Keratinocyte (primary cell): ENCODE measurements at regions not wholly inside any gene's neighbourhood (a gene's known extent, or its start where the extent isn't known, plus 50 kb on each side); places are given as distances from the start of the nearest gene placed in this dataset.

ENCODE experiments used
- EZH2 ChIP-seq: IDR thresholded peaks from one replicate; pipeline ENCODE4 v1.6.1; 2012; ENCODE audit warnings: inconsistent platforms, mild to moderate bottlenecking, low read length, moderate library complexity
- TF ChIP-seq, protein P1 (sequence below), 3 experiments: IDR thresholded peaks in 1 of 3; conservative IDR thresholded peaks in 1 of 3; optimal IDR thresholded peaks in 1 of 3; 2 replicates in 2 of 3; 3 replicates in 1 of 3; pipeline versions ENCODE3 to v1.5.1; 2011; ENCODE audit warnings: low read length in 3 of 3, mild to moderate bottlenecking in 3 of 3, moderate library complexity in 2 of 3, control low read depth in 1 of 3, inconsistent platforms in 1 of 3; ENCODE audit not compliant: insufficient read depth in 2 of 3; ENCODE audit errors: extremely low read depth in 1 of 3

- TF ChIP-seq, protein P1, sequence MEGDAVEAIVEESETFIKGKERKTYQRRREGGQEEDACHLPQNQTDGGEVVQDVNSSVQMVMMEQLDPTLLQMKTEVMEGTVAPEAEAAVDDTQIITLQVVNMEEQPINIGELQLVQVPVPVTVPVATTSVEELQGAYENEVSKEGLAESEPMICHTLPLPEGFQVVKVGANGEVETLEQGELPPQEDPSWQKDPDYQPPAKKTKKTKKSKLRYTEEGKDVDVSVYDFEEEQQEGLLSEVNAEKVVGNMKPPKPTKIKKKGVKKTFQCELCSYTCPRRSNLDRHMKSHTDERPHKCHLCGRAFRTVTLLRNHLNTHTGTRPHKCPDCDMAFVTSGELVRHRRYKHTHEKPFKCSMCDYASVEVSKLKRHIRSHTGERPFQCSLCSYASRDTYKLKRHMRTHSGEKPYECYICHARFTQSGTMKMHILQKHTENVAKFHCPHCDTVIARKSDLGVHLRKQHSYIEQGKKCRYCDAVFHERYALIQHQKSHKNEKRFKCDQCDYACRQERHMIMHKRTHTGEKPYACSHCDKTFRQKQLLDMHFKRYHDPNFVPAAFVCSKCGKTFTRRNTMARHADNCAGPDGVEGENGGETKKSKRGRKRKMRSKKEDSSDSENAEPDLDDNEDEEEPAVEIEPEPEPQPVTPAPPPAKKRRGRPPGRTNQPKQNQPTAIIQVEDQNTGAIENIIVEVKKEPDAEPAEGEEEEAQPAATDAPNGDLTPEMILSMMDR (optimal IDR thresholded peaks at IDR 0.05 in 1 of 3, IDR thresholded peaks at IDR 0.05 in 1 of 3, conservative IDR thresholded peaks at IDR 0.05 in 1 of 3; ENCODE audit: extremely low read depth in 1 of 3, insufficient read depth in 2 of 3, low read length in 3 of 3), result no peak
- TF ChIP-seq EZH2, result no peak
These were observed 563.1 kb upstream of the FRG1 start for GRCh38 chr4:189377569-189377968.
